ENCODE measurements at regions not wholly inside any gene's neighbourhood (a gene's known extent, or its start where the extent isn't known, plus 50 kb on each side); places are given as distances from the start of the nearest gene placed in this dataset.

DNA sequence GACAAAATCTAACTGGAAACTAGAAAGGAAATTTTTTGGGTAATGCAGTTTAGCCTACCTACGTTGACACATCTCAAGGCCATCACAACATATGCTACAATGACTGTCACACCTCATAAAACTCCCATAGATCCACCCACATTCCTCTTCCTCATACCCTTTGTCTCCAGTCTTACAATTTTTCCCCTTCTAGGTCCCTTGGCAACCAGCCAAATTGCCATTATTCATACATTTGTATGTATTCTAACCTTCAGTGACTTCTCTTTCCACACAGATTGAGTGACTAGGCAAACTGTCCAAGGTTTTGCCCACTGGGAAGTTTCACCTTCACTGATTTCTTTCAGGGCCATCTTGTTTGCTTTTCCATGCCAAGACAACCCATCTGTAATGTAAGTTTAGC, 100.5 kb upstream of the TPK1 start:
- no peak for DNase-seq

DNA sequence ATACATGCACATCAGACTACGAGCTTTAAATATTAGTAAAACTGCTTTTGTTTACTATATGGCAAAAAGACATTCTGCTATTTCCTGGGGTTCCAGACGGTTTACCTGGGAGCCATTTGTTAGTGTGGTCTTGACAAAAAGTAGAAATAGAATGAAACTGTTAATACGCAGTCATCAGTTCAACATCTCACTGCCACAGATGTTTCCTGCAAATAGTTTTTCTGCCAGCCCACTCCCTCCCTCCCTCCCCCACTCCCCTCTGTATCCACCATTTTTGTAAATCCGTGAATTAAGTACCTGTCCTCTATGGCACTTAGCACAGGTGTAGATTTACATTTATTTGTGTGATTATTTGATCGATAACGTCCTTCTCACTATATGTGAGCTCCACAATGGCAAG, 74.6 kb upstream of the TPK1 start:
- no peak for DNase-seq

DNA sequence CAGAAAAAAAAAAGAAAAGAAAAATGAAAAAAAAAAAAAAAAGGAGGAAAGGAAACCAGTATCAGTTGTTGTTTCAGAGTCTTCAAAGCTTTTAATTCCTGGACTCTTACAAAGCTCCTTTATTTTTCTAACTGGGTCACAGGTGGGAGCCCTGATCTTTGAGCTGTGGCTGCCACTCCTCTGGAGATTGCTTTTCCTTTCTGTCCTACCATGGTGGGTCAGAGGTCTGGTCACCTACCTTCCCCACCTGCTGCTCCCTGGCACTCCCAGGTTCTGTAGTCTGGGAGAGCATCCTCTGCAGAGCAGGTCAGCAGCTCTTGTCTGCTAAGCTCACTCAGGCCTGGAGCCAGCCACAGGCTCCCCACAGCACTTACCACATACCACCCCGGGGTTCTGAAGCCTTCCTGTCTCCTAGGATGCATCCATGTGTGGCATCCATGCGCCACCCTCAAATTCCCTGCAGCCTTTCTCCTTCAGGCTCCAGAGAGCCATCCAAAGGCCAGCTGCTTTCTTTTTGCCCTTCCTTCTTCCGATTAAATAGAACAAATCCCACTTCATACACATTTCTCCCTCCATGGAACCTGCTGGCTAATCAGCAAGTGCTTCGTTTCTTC, 73.2 kb upstream of the TPK1 start:
- DNase-seq: no peak

DNA sequence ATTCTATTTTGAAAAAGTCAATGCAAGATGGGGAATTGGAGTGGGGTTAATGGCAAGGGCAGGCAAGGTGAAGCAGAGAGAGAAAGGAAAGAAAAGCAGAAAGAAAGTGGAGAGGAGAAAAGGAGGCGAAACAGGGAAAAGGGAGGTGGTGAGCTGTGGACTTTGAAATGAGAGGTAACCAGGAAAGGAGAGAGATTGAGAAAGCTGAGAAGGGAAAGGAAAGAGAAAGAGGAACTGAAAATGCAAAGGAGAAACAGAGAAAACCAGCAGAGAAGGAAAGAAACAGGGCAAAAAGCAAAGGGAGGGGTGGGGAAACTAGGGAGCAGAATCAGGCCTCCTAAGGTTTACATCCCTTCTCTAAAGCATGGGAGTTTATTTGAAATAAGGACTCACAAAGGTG, 72.5 kb upstream of the TPK1 start:
- DNase-seq: no peak

DNA sequence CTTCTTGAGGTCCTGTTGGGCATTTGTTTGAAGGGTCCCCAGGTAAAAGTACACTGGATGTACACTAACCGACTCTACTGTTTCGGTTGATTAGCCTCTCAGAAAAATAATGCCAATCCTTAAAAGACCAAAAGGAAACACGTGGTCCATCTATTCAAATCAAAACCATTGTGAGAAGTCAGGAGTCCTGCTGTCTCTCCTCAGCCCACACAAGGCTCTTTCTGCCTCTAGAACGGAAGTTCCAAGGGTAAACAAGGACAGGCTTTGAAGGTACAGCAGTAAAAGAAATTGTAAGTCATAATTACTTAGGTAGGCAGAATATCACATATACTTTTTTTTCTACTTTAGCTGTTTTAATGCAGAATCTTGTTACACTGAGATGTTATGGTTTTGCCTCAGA, 71.7 kb upstream of the TPK1 start:
- DNase-seq: no peak

DNA sequence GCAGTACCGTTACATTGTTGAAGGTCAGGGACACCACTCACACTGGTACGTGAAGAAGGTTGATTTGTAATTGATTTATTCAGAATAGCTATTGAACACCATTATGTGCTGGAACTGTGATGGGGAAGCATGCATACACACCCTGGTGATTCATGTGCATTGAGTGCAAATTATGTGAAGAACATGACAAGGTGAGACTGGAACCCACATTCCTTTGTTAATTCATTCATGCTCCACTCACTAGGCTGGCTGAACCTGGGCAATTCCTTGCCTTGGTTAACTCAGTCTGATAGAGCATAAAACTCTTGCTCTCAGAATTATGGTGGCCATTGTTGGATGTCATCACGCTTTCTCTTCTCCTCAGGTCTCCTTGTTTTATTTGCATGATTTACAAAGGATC, 67.3 kb upstream of the TPK1 start:
- DNase-seq: no peak

DNA sequence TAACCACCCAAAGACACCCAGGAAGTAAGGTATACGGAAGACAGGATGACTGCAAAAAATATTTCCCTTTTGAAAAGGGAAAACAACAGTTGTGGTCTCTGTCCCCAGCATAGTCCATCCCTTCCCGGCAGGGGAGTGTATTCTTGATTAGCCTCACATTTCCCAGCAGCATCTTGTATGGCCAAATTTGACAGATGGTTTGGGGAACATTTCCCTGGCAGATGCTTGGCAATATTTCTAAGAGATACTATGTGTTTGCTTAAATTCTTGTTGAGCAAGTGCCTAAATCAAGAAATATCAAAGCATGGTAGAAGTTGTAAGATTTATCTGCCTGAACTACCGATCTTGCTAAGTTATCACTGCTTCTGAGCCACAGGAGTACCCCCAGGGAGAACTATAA, 56.9 kb upstream of the TPK1 start:
- DNase-seq: no peak
